NB4 (cell line): ENCODE measurements at regions not wholly inside any gene's neighbourhood (a gene's known extent, or its start where the extent isn't known, plus 50 kb on each side); places are given as distances from the start of the nearest gene placed in this dataset.

Experiments used
- DNase-seq: peaks from one replicate; pipeline ENCODE4 v3.0.0; 2010; ENCODE audit warnings: low read depth
- H3K4me3 ChIP-seq: one replicate; pipeline ENCODE4 v1.5.1; 2011; ENCODE audit warnings: mild to moderate bottlenecking, low read depth, low read length, moderate library complexity
- CTCF ChIP-seq: IDR thresholded peaks from one replicate; pipeline ENCODE4 v1.5.1; 2012; ENCODE audit warnings: low read depth, low read length
- MAX ChIP-seq: IDR thresholded peaks from 2 replicates; pipeline ENCODE4 v1.6.1; 2011; ENCODE audit warnings: low read depth, low read length
- MYC ChIP-seq: IDR thresholded peaks from 2 replicates; pipeline ENCODE4 v1.6.1; 2011; ENCODE audit warnings: low read depth, low read length
- POLR2A ChIP-seq: IDR thresholded peaks from 2 replicates; pipeline ENCODE4 v1.6.1; 2011; ENCODE audit warnings: mild to moderate bottlenecking; ENCODE audit not compliant: insufficient read length; ENCODE audit errors: extremely low read depth

- DNase-seq = no peak
- H3K4me3 ChIP-seq = no peak overlapping the region
- TF ChIP-seq MAX (no peak), MYC (no peak), POLR2A (no peak), CTCF (no peak)
Observed at GRCh38 chr1:207227131-207227630, 94.3 kb upstream of the CD55 start.

GRCh38 chr1:207228987-207229386, 92.5 kb upstream of the CD55 start:
- H3K4me3 ChIP-seq = no peak overlapping the region
- no peak for DNase-seq
- TF ChIP-seq CTCF (no peak), MAX (no peak), MYC (no peak), POLR2A (no peak)

GRCh38 chr1:207230441-207230840, 91.0 kb upstream of the CD55 start:
- no peak overlapping the region for H3K4me3 ChIP-seq
- no peak for DNase-seq

GRCh38 chr1:207234690-207235089, 86.8 kb upstream of the CD55 start:
- DNase-seq = no peak
- H3K4me3 ChIP-seq = no peak overlapping the region
- TF ChIP-seq POLR2A (no peak), CTCF (no peak), MAX (no peak), MYC (no peak)

More at GRCh38 chr1:207230441-207230840, 91.0 kb upstream of the CD55 start:
- TF ChIP-seq MYC (no peak), CTCF (no peak), MAX (no peak), POLR2A (no peak)

GRCh38 chr1:207239874-207240273, 81.6 kb upstream of the CD55 start:
- H3K4me3 ChIP-seq = no peak overlapping the region
- TF ChIP-seq CTCF = no peak
- no peak for TF ChIP-seq MAX
- TF ChIP-seq POLR2A = no peak
- no peak for TF ChIP-seq MYC
- no peak for DNase-seq

GRCh38 chr1:207240325-207241101, 81.0 kb upstream of the CD55 start:
- no peak overlapping the region for H3K4me3 ChIP-seq
- no peak for DNase-seq
- TF ChIP-seq POLR2A = no peak
- no peak for TF ChIP-seq MAX
- TF ChIP-seq MYC = no peak
- no peak for TF ChIP-seq CTCF
